T-cell (primary cell): ENCODE measurements at regions not wholly inside any gene's neighbourhood (a gene's known extent, or its start where the extent isn't known, plus 50 kb on each side); places are given as distances from the start of the nearest gene placed in this dataset.

Experiments used
- ATAC-seq, 4 experiments: fragments of 200-7000 bp in 3 of 4; fragments of 150-1000 bp in 1 of 4; cut with Tn5 transposase; replicated peaks in 1 of 4; 1 replicate in 3 of 4; 2 replicates in 1 of 4; pipeline ENCODE4 v1.10.0; 2021; ENCODE audit warnings: moderate library complexity in 3 of 4, mild to moderate bottlenecking in 2 of 4, moderate number of reproducible peaks in 1 of 4
- CTCF ChIA-PET, 2 donors: fragments of 300-600 bp; sonication (Branson Sonifier 250); formaldehyde crosslinking; loops; one replicate each; lab custom pipeline; 2022; ENCODE audit warnings: antibody characterized with exemption in 2 of 2; lab: Charles Lee
- POLR2A ChIA-PET, 2 donors: fragments of 300-600 bp; sonication (Branson Sonifier 250); formaldehyde crosslinking; loops; one replicate each; lab custom pipeline; 2022; ENCODE audit warnings: antibody characterized with exemption in 2 of 2; lab: Charles Lee
- DNase-seq, 35 experiments: peaks; one replicate each; pipeline versions ENCODE4 v3.0.0 to v3.0.0-alpha.2; 2013 to 2023
- H3K27ac ChIP-seq: one replicate; pipeline ENCODE4 v1.5.1; 2013; ENCODE audit warnings: low read length
- H3K27me3 ChIP-seq, 2 experiments: replicated peaks in 1 of 2; 1 replicate in 1 of 2; 2 replicates in 1 of 2; pipeline versions ENCODE4 v1.6.1 to v1.7.0; 2013; ENCODE audit warnings: low read length in 1 of 2, mixed read lengths in 1 of 2; ENCODE audit not compliant: control insufficient read depth in 2 of 2, insufficient read depth in 2 of 2; ENCODE audit errors: extremely low read depth in 1 of 2
- H3K36me3 ChIP-seq, 2 donors: 1 replicate in 1 of 2; 2 replicates in 1 of 2; pipeline versions ENCODE4 v1.6.1 to v1.7.0; 2013; ENCODE audit warnings: low read length in 1 of 2; ENCODE audit not compliant: control insufficient read depth in 2 of 2, insufficient read depth in 1 of 2; ENCODE audit errors: extremely low read depth in 1 of 2
- H3K4me1 ChIP-seq, 2 experiments: 1 replicate in 1 of 2; 2 replicates in 1 of 2; pipeline versions ENCODE4 v1.6.1 to v1.7.0; 2013; ENCODE audit warnings: low read length in 2 of 2, mixed read lengths in 1 of 2; ENCODE audit not compliant: insufficient read depth in 2 of 2, control insufficient read depth in 1 of 2; ENCODE audit errors: extremely low read depth in 1 of 2
- H3K4me3 ChIP-seq, 2 donors: 1 replicate in 1 of 2; 2 replicates in 1 of 2; pipeline versions ENCODE4 v1.5.1 to v1.7.0; 2013; ENCODE audit warnings: mild to moderate bottlenecking in 2 of 2, low read length in 1 of 2, moderate library complexity in 1 of 2; ENCODE audit not compliant: control insufficient read depth in 1 of 2; ENCODE audit errors: extremely low read depth in 1 of 2
- H3K9me3 ChIP-seq: 2 replicates; pipeline ENCODE4 v1.7.0; 2013
- H3K27ac Mint-ChIP-seq, 2 donors: one replicate each; pipeline ENCODE4 v1.8.0; 2020 to 2021; ENCODE audit warnings: mild to moderate bottlenecking in 2 of 2, mixed read lengths in 2 of 2
- H3K27me3 Mint-ChIP-seq, 2 donors: one replicate each; pipeline ENCODE4 v1.8.0; 2021 to 2022; ENCODE audit warnings: mixed read lengths in 2 of 2
- H3K36me3 Mint-ChIP-seq: one replicate; pipeline ENCODE4 v1.8.0; 2021; ENCODE audit warnings: mixed read lengths
- H3K4me1 Mint-ChIP-seq, 3 donors: one replicate each; pipeline ENCODE4 v1.8.0; 2020 to 2022; ENCODE audit warnings: mixed read lengths in 3 of 3, mild to moderate bottlenecking in 1 of 3
- H3K4me3 Mint-ChIP-seq, 3 donors: one replicate each; pipeline ENCODE4 v1.8.0; 2020 to 2022; ENCODE audit warnings: mild to moderate bottlenecking in 3 of 3, mixed read lengths in 3 of 3, moderate library complexity in 3 of 3
- H3K9me3 Mint-ChIP-seq, 3 donors: one replicate each; pipeline ENCODE4 v1.8.0; 2020 to 2022; ENCODE audit warnings: mixed read lengths in 3 of 3
- WGBS: methylation state at CpG from one replicate; pipeline ENCODE4 v1.1.5; 2013; ENCODE audit warnings: missing lambda C conversion rate; ENCODE audit not compliant: insufficient coverage; 5-methylcytosine and 5-hydroxymethylcytosine counted together

DNA sequence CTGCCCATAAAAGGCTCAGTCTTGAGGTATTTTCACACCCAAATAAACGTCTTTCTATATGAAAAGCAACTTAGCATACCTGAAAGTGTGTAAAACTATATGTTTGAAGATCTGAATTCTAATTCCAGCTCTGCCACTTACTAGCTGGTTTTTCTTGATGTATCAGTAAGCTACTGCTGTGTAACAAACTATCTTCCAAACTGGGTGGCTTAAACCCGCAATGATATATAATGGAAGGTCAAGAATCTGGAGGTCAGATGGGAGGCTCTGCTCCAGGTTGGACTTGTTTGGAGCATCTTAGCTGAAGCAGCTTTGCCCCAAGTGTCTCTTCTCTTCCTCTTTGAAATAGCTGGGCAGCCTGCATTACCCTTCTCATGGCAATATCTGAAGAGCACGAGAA is 164.3 kb upstream of the IRX5 start:
- H3K4me3 ChIP-seq, result no peak overlapping the region
- no peaks in the 10 kb centered on the region for H3K27me3 ChIP-seq
- no peaks in the 10 kb centered on the region for H3K4me1 Mint-ChIP-seq
- no peak overlapping the region for H3K27ac ChIP-seq
- no peaks in the 10 kb centered on the region for H3K36me3 ChIP-seq
- no peaks in the 10 kb centered on the region for H3K4me1 ChIP-seq
- ATAC-seq, result no peak
- ChIA-PET POLR2A (no interaction called here), CTCF (interaction anchor here in 1 of 2 donors (0.6 kb wide), 1 partner anchor 747 kb away, joined by 3 read pairs; no protein-coding TSS in a partner anchor)
- no peaks in the 10 kb centered on the region for H3K36me3 Mint-ChIP-seq
- H3K9me3 Mint-ChIP-seq, result peaks cover 4 to 14% (median 6%) of the 10 kb centered on the region in 3 donors
- DNase-seq, result no peak
- H3K9me3 ChIP-seq, result no peaks in the 10 kb centered on the region
- no peak overlapping the region for H3K4me3 Mint-ChIP-seq
- WGBS, result 50% methylated on average over 1 of the region's 3 CpGs
- no peak overlapping the region for H3K27ac Mint-ChIP-seq
- peaks cover 0 to 3% of the 10 kb centered on the region in 2 donors for H3K27me3 Mint-ChIP-seq

DNA sequence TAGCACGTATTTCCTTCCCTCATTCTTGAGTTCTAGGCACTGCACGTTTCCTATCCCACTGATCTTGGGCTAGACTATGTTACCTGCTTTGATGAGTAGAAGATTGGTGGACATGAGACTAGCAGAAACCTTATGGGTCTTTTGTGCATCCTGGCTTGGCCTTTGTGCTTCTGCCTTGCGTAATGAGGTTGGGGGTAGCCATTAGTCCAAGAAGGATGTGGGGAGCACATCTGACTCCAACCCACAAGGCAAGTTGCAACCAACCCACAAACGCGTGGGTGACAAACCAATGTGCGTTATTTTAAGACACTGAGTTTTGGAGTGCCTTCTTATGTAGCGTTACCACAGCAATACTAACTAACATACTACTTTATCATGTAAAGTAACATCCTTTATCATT is 180.4 kb upstream of the IRX5 start:
- ATAC-seq, result no peak
- POLR2A ChIA-PET, result no interaction called here
- H3K4me3 Mint-ChIP-seq, result no peak overlapping the region

DNA sequence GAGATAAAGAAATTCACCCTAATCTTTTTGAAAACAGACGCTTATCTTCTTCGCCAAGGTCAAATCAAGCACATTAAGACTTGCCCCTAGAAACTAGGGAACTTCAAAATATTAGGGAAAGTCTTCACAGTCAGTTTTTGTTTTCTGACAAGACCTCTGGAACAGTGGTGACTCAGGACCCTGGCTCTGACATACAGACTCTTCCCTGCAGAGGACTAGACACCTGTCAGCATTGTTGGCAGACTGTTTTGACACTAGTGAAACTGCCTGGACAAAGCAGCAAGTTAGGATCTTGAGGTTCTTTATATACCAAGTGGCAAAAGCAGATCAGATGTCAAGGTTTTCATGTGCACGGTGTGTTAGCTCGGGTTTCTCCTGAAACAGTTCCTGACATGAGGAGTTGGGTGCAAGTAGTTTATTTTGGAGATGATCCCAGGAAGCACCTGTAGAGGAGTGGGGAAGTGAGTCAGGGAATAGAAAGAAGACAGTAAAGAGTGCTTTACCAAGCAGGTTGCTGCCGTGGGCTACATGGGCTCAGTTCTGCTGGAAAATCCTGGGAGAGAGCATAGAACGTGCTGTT is 182.0 kb upstream of the IRX5 start:
- no peaks in the 10 kb centered on the region for H3K4me1 ChIP-seq
- no peaks in the 10 kb centered on the region for H3K36me3 Mint-ChIP-seq
- DNase-seq (no peak), ATAC-seq (no peak)
- peaks cover 0 to 3% of the 10 kb centered on the region in 2 donors for H3K27me3 Mint-ChIP-seq
- ChIA-PET CTCF (no interaction called here), POLR2A (no interaction called here)
- no peaks in the 10 kb centered on the region for H3K9me3 ChIP-seq
- H3K9me3 Mint-ChIP-seq, result peaks cover 0 to 3% (median 0%) of the 10 kb centered on the region in 3 donors
- H3K4me3 Mint-ChIP-seq, result no peak overlapping the region
- no peaks in the 10 kb centered on the region for H3K36me3 ChIP-seq
- H3K4me3 ChIP-seq, result no peak overlapping the region
- H3K4me1 Mint-ChIP-seq, result no peaks in the 10 kb centered on the region
- H3K27ac Mint-ChIP-seq, result no peak overlapping the region
- WGBS, result 63% methylated on average over 3 of the region's 6 CpGs
- H3K27me3 ChIP-seq, result no peaks in the 10 kb centered on the region
- H3K27ac ChIP-seq, result no peak overlapping the region

More for the DNA sequence above, 180.4 kb upstream of the IRX5 start:
- Mint-ChIP-seq H3K27me3 (peaks cover 0 to 4% of the 10 kb centered on the region in 2 donors), H3K9me3 (peaks cover 0 to 3% (median 0%) of the 10 kb centered on the region in 3 donors), H3K4me1 (no peaks in the 10 kb centered on the region), H3K36me3 (no peaks in the 10 kb centered on the region), H3K27ac (no peak overlapping the region)
- H3K27ac ChIP-seq, result no peak overlapping the region
- no peaks in the 10 kb centered on the region for H3K4me1 ChIP-seq
- DNase-seq, result no peak
- no peaks in the 10 kb centered on the region for H3K9me3 ChIP-seq
- WGBS, result no CpG with 5 or more reads among the region's 7 CpGs
- H3K27me3 ChIP-seq, result no peaks in the 10 kb centered on the region
- H3K4me3 ChIP-seq, result no peak overlapping the region
- CTCF ChIA-PET, result no interaction called here
- H3K36me3 ChIP-seq, result no peaks in the 10 kb centered on the region

- no peaks in the 10 kb centered on the region for H3K27me3 ChIP-seq
- Mint-ChIP-seq H3K4me3 (no peak overlapping the region), H3K36me3 (no peaks in the 10 kb centered on the region), H3K9me3 (peaks cover 0 to 3% (median 3%) of the 10 kb centered on the region in 3 donors), H3K27me3 (peaks cover 0 to 3% of the 10 kb centered on the region in 2 donors), H3K27ac (no peak overlapping the region), H3K4me1 (no peaks in the 10 kb centered on the region)
- H3K9me3 ChIP-seq, result no peaks in the 10 kb centered on the region
- ATAC-seq (no peak), DNase-seq (no peak)
- 63% methylated on average over 2 of the region's 4 CpGs for WGBS
- no peak overlapping the region for H3K4me3 ChIP-seq
- H3K36me3 ChIP-seq, result no peaks in the 10 kb centered on the region
- no peaks in the 10 kb centered on the region for H3K4me1 ChIP-seq
- no peak overlapping the region for H3K27ac ChIP-seq
- ChIA-PET POLR2A (no interaction called here), CTCF (no interaction called here)
Observed at GRCh38 chr16:54746596-54746995, 184.1 kb upstream of the IRX5 start.

DNA sequence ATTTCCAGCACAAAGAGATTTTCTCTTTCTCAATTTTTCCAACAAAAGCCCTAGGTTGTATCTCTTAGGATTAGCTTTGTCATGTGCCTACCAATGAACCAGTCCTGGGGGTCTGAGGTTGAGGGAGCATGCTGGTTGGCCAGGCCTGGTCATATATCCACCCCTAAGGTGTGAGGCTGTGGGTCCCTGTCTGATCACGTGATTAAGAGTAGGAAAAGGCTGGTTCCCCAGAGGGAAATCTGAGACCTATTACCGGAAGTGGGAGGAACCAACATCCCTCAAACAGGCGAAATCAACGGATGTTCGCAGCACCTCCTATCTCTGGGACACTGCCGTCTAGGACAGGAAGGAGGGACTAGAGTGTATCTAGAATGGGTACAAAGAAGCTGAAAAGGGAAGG is 185.7 kb upstream of the IRX5 start:
- 96% methylated on average over 5 of the region's 6 CpGs for WGBS
- ATAC-seq, result no peak
- Mint-ChIP-seq H3K27me3 (peaks cover 0 to 3% of the 10 kb centered on the region in 2 donors), H3K4me3 (no peak overlapping the region), H3K27ac (no peak overlapping the region), H3K4me1 (no peaks in the 10 kb centered on the region), H3K36me3 (no peaks in the 10 kb centered on the region), H3K9me3 (peaks cover 0 to 3% (median 0%) of the 10 kb centered on the region in 3 donors)
- no peak overlapping the region for H3K27ac ChIP-seq
- H3K4me3 ChIP-seq, result no peak overlapping the region
- no peaks in the 10 kb centered on the region for H3K36me3 ChIP-seq
- ChIA-PET CTCF (no interaction called here), POLR2A (no interaction called here)
- H3K4me1 ChIP-seq, result no peaks in the 10 kb centered on the region
- H3K27me3 ChIP-seq, result no peaks in the 10 kb centered on the region
- H3K9me3 ChIP-seq, result no peaks in the 10 kb centered on the region
- DNase-seq, result no peak

DNA sequence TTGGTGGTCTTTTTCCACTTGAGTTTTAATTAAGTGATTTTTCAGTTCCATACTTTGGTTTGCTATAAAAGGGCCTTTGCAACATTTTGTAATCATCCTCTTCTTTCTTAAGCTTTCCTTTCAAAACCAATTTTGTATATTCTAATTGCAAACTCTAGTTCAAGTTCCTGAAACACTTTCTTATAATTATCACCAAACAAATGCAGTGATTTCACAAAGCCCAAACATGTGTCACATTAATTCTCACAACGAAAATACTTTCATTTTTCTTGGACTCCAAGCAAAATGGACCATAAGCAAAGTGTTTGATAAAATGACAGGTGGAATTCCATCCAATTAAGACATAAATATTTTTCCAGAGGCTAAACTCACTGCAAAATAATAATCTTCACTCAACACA is 188.2 kb upstream of the IRX5 start:
- DNase-seq (no peak), ATAC-seq (no peak)
- Mint-ChIP-seq H3K4me3 (no peak overlapping the region), H3K36me3 (no peaks in the 10 kb centered on the region), H3K4me1 (no peaks in the 10 kb centered on the region), H3K27me3 (peaks cover 0 to 3% of the 10 kb centered on the region in 2 donors), H3K27ac (no peak overlapping the region), H3K9me3 (peaks cover 0 to 3% (median 0%) of the 10 kb centered on the region in 3 donors)
- CTCF ChIA-PET, result interaction anchor here in 1 of 2 donors (0.5 kb wide), 1 partner anchor 1098 kb away, joined by 3 read pairs; no protein-coding TSS in a partner anchor
- Histone ChIP-seq H3K4me3 (no peak overlapping the region), H3K9me3 (no peaks in the 10 kb centered on the region), H3K27me3 (no peaks in the 10 kb centered on the region), H3K36me3 (no peaks in the 10 kb centered on the region), H3K27ac (no peak overlapping the region), H3K4me1 (no peaks in the 10 kb centered on the region)
- WGBS, result no CpG with 5 or more reads among the region's 1 CpG
- POLR2A ChIA-PET, result no interaction called here
